ENCODE measurements at regions not wholly inside any gene's neighbourhood (a gene's known extent, or its start where the extent isn't known, plus 50 kb on each side); places are given as distances from the start of the nearest gene placed in this dataset.
"Not testable (repeated sequence)": the region's sequence is repeated elsewhere in the genome, so short reads cannot be mapped to it uniquely, and the experiment has no call there.

DNA sequence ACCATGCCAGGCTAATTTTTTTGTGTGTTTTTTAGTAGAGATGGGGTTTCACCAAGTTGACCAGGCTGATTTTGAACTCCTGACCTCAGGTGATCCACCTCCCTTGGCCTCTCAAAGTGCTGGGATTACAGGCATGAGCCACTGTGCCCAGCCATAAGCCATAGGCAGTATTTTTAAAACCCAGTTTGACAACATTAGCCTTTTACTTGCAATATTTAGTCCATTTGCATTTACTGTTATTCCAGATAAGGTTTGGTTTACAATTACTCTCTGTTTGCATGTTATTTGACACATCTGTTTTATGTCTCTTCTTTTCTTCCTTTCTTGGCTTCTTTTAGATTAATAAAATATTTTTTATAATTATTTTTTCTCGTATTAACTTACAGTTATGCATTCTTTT is 83.6 kb upstream of the EPHB3 start:
- DNase-seq (ENCODE audit: low spot score) = no peak

DNA sequence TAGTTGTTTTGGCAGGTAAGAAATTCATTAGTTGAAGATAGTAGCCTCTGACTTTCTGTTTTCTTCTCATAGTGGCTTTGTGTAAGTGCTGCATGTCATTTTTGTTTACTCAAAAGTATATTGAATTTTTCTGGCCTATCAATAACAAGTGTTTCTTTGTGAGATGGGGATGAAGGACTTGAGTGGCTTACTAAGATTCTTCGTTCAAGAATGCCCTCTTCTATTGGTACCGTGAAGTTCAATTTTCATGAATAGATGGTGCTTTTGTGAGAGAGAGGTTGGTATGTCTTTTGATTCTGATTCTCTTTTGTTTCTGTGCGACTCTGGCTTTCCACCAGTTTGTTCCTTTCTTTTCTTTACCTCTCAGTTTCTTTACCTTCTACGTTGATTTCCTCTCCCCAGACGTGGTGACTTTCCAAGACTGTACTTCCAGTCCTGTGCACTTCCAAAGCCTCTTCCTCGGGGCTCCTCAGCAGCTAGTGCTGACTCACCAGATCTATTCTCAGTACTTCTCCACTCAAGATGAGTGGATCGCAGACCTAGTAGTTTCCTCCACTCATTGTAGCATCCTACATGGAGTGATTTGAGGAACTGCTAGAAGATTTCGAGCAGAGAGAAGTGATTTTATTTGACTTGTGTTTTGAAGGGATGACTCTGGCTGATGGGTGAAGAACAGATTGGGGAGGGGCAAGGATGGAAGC is 82.0 kb upstream of the EPHB3 start:
- DNase-seq (ENCODE audit: low spot score) = peak; percentile 30

DNA sequence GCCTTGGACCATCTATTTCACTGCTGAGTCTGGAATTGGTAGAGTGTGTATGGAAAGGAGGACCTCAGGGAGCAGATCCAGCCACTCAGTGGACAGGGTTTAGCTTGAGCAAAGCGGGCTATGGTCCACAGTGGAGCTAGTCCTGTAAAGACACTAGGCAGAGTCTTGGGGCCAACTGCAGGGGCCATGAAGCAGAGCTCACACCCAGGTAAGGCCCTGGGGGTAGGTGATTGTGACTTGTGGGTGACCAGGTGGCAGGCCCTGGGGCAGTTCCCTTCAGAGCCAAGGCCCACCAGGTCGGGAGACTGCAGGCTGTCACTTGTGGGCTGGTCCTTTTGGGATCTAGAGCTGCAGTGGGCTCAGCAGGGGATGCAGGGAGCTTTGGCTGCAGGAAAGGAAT is 80.8 kb upstream of the EPHB3 start:
- no peak for DNase-seq (ENCODE audit: low spot score)

- no peak for DNase-seq (ENCODE audit: low spot score)
These were observed 79.5 kb upstream of the EPHB3 start for GRCh38 chr3:184481984-184482671.

- DNase-seq (ENCODE audit: low spot score) = no peak
These were observed 76.3 kb upstream of the EPHB3 start for GRCh38 chr3:184485241-184485640.

GRCh38 chr3:184485906-184486305 is 75.7 kb upstream of the EPHB3 start:
- no peak for DNase-seq (ENCODE audit: low spot score)

DNA sequence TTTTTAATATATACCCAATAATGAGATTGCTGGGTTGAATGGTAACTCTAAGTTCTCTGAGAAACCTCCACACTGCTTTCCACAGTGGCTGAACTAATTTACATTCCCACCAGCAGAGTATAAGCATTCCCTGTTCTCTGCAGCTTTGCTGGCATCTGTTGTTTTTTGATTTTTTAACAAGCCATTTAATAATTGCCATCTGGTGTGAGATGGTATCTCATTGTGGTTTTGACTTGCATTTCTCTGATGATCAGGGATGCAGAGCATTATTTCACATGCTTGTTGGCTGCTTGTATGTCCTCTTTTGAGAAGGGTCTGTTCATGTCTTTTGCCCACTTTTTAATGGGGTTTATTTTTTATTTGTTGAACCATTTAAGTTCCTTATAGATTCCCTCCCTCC is 75.0 kb upstream of the EPHB3 start:
- no peak for DNase-seq (ENCODE audit: low spot score)

- no peak for DNase-seq (ENCODE audit: low spot score)
These were observed 73.0 kb upstream of the EPHB3 start for GRCh38 chr3:184488577-184488976.

- no peak for DNase-seq (ENCODE audit: low spot score)
These were observed 72.2 kb upstream of the EPHB3 start for GRCh38 chr3:184489268-184489841.

DNA sequence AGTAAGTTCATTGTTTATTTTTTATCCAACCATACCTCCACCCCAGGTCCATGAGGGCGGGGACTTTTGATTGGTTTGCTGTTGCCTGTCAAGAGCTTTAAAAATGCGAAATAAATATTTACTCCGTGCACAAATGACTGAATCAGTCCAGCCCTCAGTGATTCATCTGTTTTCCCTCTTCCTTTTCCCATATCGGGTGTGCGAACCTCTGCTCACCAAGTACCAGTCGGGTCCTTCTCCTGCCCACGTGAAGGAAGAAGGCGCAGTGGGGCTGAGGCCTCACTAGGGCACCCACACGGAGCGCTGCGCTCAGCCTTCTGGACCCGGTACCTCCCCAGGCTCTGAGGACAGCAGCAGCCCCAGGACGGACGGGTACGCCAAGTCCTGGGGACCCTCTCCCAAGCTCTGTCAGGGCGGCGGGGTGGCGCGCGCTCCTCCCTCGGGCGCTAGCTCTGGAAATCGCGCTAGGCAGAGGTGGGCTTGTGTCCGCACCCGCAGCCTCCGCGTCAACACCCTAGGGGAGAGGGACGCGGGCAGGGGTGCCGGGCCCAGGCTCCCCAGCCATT is 70.5 kb upstream of the EPHB3 start:
- DNase-seq (ENCODE audit: low spot score) = no peak

- DNase-seq (ENCODE audit: low spot score) = peak; percentile 34
These were observed 69.5 kb upstream of the EPHB3 start for GRCh38 chr3:184491867-184492615.

DNA sequence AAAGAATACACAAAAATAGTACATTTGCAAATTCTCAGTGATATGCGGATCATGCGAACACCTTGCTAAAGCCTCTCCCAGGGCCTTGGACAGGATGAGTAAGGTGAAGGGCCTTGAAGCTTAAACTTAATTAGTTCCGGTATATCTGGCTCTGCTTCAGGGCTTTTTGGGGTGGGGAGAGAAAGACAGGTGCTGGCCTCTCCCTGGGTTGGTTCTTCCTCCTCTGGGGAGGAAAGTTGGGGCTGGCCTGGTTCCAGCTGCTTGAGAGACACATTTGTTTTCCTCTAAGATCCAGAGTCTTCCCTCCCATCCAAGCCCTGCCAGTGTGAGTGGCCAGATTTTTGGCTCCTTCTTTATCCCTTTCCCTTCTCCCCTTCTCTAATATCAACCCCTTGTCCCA is 64.7 kb upstream of the EPHB3 start:
- DNase-seq (ENCODE audit: low spot score) = no peak

DNA sequence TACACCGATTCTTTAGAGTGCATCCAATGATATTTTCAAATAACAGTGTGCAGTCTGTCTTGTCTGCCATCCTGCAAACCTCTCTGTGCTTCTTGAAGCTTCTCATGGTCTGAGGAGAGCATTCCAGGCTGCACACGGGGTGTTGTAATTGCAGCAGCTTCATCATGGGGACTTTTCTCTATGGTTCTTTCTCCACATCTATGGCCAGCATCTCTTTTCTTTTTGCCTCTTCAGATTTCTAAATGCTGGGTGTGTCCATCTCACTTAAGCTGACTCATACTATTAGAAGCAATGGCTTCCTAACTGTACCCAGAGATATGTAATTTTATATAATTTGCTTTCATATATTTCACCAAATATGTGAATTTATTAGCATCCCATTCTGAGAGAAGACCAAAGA is 63.8 kb upstream of the EPHB3 start:
- no peak for DNase-seq (ENCODE audit: low spot score)

DNA sequence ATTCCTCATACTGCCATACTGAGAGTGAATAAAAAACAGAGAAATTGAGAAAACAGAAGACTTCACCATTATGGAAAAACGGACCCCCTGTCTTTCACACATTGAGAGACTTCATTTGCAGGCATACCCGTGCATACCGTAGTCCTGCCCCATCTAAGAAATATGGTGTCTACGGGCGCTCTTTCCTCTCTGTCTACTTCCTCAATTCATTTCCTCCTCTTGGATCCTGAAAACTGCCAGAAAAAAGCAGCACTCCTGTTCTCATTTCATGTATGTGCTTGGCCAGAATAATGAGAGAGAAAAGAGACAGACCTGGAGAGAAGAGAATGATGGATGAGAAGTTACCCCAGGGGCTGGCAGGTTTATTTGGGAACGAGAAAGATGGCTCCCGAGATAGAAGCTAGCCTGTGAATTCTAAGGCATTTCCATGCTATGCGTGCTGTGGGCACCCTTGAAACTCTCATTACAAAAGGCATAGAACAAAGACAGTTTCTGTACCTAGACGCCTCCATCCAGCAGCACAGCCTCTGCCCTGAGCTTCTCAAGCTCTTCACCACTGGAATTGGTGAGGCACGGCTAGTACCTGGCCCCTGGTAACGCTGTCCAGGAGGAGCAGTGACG is 62.5 kb upstream of the EPHB3 start:
- no peak for DNase-seq (ENCODE audit: low spot score)

DNA sequence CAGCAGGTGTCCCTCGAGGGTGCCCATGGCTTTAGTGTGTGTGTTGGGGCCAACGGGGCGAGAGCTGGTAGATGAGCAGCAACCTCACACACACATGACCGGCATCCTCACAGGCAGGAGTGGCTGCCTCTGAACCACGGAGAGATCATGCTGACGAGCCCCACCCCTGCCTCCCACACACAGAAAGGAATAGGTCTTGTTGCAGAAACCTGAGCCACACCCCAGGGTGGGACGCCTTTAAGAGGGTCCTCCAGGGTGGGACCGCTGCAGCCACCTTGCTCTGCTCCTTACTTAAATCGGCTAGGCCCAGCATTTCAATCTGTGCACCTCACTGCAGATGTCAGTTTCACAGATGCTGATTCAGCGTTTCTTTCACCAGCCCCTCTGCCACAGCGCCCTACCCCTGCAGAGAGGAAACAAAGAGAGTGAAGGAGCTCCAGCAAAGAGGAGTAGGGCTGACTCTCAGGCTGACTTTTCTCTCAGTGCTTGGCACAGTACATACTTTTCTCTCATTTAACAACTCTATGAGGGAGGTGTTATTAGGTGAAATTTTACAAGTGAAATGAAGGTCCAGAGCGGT is 61.2 kb upstream of the EPHB3 start:
- no peak for DNase-seq (ENCODE audit: low spot score)

- no peak for DNase-seq (ENCODE audit: low spot score)
These were observed 59.4 kb upstream of the EPHB3 start for GRCh38 chr3:184502123-184502667.

- not testable (repeated sequence) for DNase-seq (ENCODE audit: low spot score)
These were observed 58.7 kb upstream of the EPHB3 start for GRCh38 chr3:184502841-184503240.

DNA sequence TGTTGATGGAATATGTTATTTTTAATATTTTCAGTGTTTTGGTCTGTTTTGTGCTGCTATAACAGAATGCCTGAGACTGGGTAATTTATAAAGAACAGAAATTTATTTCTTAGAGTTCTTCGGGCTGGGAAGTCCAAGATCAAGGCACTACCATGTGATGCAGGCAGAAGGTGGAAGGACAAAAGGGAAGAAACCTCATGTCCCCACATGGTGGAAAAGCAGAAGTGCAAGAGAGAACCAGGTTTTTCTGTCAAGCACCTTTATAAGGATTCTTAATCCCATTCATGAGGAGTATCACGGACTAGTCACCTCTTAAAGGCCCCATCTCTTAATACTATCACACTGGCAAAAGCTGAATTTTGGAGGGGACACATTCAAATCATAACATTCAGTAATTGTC is 57.9 kb upstream of the EPHB3 start:
- no peak for DNase-seq (ENCODE audit: low spot score)

- DNase-seq (ENCODE audit: low spot score) = no peak
These were observed 56.3 kb upstream of the EPHB3 start for GRCh38 chr3:184505076-184505878.

DNA sequence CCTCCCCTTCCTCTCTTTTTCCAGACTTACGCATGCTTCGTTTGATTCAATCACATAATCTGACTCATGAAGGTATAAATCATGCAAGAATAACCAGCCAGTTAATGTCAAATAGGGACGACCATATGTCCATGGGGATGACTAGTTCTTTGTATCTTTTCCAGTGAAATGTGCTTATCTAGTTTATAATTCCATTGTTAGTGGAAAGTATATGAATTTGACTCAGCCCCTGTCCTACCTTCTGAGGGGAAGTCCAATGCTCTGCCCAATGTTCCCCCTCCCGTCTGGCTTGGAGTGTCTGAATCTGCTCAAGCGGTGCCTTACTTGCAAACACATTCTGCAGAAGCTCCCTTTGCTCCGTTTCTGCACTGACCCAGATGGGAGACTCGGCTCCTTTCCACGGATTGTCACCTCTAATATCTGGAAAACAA is 55.0 kb upstream of the EPHB3 start:
- no peak for DNase-seq (ENCODE audit: low spot score)

All from umbilical cord (tissue), 1 donor.